H9 (cell line): ENCODE measurements at regions not wholly inside any gene's neighbourhood (a gene's known extent, or its start where the extent isn't known, plus 50 kb on each side); places are given as distances from the start of the nearest gene placed in this dataset.

Experiments
- DNase-seq: peaks from one replicate; pipeline ENCODE4 v3.0.0-alpha.2; 2017
- H2AFZ ChIP-seq: one replicate; pipeline ENCODE4 v1.6.1; 2013; ENCODE audit warnings: mild to moderate bottlenecking, low read length, control low read depth, moderate library complexity
- H2AK5ac ChIP-seq: 2 replicates; pipeline ENCODE4 v1.6.1; 2013; ENCODE audit warnings: low read length, control low read depth, mixed read lengths; ENCODE audit not compliant: insufficient read length
- H2BK120ac ChIP-seq: one replicate; pipeline ENCODE4 v1.6.1; 2013; ENCODE audit warnings: low read depth, mild to moderate bottlenecking, low read length, control low read depth, inconsistent platforms; ENCODE audit not compliant: poor library complexity, severe bottlenecking
- H2BK12ac ChIP-seq: 2 replicates; pipeline ENCODE4 v1.6.1; 2013; ENCODE audit warnings: low read length, control low read depth, mixed read lengths, low read depth; ENCODE audit not compliant: insufficient read length
- H2BK15ac ChIP-seq: 2 replicates; pipeline ENCODE4 v1.6.1; 2013; ENCODE audit warnings: low read depth, low read length, control low read depth
- H2BK20ac ChIP-seq: one replicate; pipeline ENCODE4 v1.6.1; 2013; ENCODE audit warnings: low read depth, mild to moderate bottlenecking, low read length, control low read depth, inconsistent platforms; ENCODE audit not compliant: poor library complexity, severe bottlenecking
- H2BK5ac ChIP-seq: 2 replicates; pipeline ENCODE4 v1.6.1; 2013; ENCODE audit warnings: low read length, control low read depth, mixed read lengths; ENCODE audit not compliant: insufficient read length
- H3K14ac ChIP-seq: 2 replicates; pipeline ENCODE4 v1.6.1; 2013; ENCODE audit warnings: low read length, control low read depth; ENCODE audit not compliant: insufficient read depth
- H3K18ac ChIP-seq: 2 replicates; pipeline ENCODE4 v1.6.1; 2013; ENCODE audit warnings: low read depth, mild to moderate bottlenecking, mixed read lengths, low read length, control low read depth; ENCODE audit not compliant: insufficient read length
- H3K23ac ChIP-seq: 2 replicates; pipeline ENCODE4 v1.6.1; 2013; ENCODE audit warnings: low read length, control low read depth, mixed read lengths, low read depth; ENCODE audit not compliant: insufficient read length
- H3K23me2 ChIP-seq: 2 replicates; pipeline ENCODE4 v1.6.1; 2013; ENCODE audit warnings: low read depth, mild to moderate bottlenecking, mixed read lengths, low read length, control low read depth; ENCODE audit not compliant: insufficient read length, poor library complexity, severe bottlenecking
- H3K27ac ChIP-seq: 2 replicates; pipeline ENCODE4 v1.5.1; 2013; ENCODE audit warnings: low read length, control low read depth, mixed read lengths, low read depth; ENCODE audit not compliant: insufficient read length
- H3K27me3 ChIP-seq: 2 replicates; pipeline ENCODE4 v1.6.1; 2013; ENCODE audit warnings: low read length, control low read depth, inconsistent platforms; ENCODE audit not compliant: insufficient read depth
- H3K4ac ChIP-seq: 2 replicates; pipeline ENCODE4 v1.6.1; 2013; ENCODE audit warnings: low read depth, mild to moderate bottlenecking, control low read depth, inconsistent platforms, low read length, moderate library complexity
- H3K4me1 ChIP-seq: 2 replicates; pipeline ENCODE4 v1.6.1; 2013; ENCODE audit warnings: low read length, control low read depth, inconsistent platforms; ENCODE audit not compliant: insufficient read depth
- H3K4me2 ChIP-seq: 2 replicates; pipeline ENCODE4 v1.6.1; 2013; ENCODE audit warnings: low read length, control low read depth, mixed read lengths; ENCODE audit not compliant: insufficient read length, insufficient read depth
- H3K56ac ChIP-seq: 2 replicates; pipeline ENCODE4 v1.6.1; 2013; ENCODE audit warnings: low read depth, mild to moderate bottlenecking, mixed read lengths, low read length, control low read depth; ENCODE audit not compliant: insufficient read length
- H3K79me1 ChIP-seq: 2 replicates; pipeline ENCODE4 v1.6.1; 2013; ENCODE audit warnings: low read depth, mild to moderate bottlenecking, moderate library complexity, low read length, control low read depth, inconsistent platforms; ENCODE audit not compliant: insufficient read depth, poor library complexity, severe bottlenecking
- H3K79me2 ChIP-seq: 2 replicates; pipeline ENCODE4 v1.6.1; 2013; ENCODE audit warnings: low read length, control low read depth, inconsistent platforms; ENCODE audit not compliant: insufficient read depth
- H3K9ac ChIP-seq: 2 replicates; pipeline ENCODE4 v1.6.1; 2013; ENCODE audit warnings: low read length, control low read depth, mixed read lengths; ENCODE audit not compliant: insufficient read length; ENCODE audit errors: extremely low read depth
- H3K9me3 ChIP-seq: one replicate; pipeline ENCODE4 v1.6.1; 2013; ENCODE audit warnings: low read depth, low read length, inconsistent platforms; ENCODE audit not compliant: control insufficient read depth
- H3T11ph ChIP-seq: one replicate; pipeline ENCODE4 v1.6.1; 2013; ENCODE audit warnings: mild to moderate bottlenecking, low read length, control low read depth, inconsistent platforms
- H4K20me1 ChIP-seq: one replicate; pipeline ENCODE4 v1.6.1; 2013; ENCODE audit not compliant: control insufficient read depth, insufficient read length, insufficient read depth
- H4K5ac ChIP-seq: 2 replicates; pipeline ENCODE4 v1.6.1; 2013; ENCODE audit warnings: low read depth, mild to moderate bottlenecking, mixed read lengths, low read length, control low read depth; ENCODE audit not compliant: insufficient read length
- H4K8ac ChIP-seq: replicated peaks from 2 replicates; pipeline ENCODE4 v1.6.1; 2013; ENCODE audit warnings: low read length, control low read depth, mixed read lengths, low read depth; ENCODE audit not compliant: insufficient read length
- H4K91ac ChIP-seq: 2 replicates; pipeline ENCODE4 v1.6.1; 2013; ENCODE audit warnings: low read depth, mild to moderate bottlenecking, moderate library complexity, mixed read lengths, low read length, control low read depth; ENCODE audit not compliant: insufficient read length
- H3K27ac Mint-ChIP-seq, 3 experiments: 2 replicates in 2 of 3; 3 replicates in 1 of 3; pipeline ENCODE4 v1.8.0; 2020 to 2021; ENCODE audit warnings: mixed read lengths in 3 of 3, mild to moderate bottlenecking in 1 of 3, moderate library complexity in 1 of 3
- H3K27me3 Mint-ChIP-seq: 2 replicates; pipeline ENCODE4 v1.8.0; 2021; ENCODE audit warnings: low read depth, mild to moderate bottlenecking, moderate library complexity, mixed read lengths
- H3K36me3 Mint-ChIP-seq, 3 experiments: 2 replicates in 2 of 3; 3 replicates in 1 of 3; pipeline ENCODE4 v1.8.0; 2020 to 2021; ENCODE audit warnings: low read depth in 3 of 3, mixed read lengths in 3 of 3; ENCODE audit not compliant: insufficient read depth in 1 of 3
- H3K4me1 Mint-ChIP-seq, 2 experiments: 2 replicates each; pipeline ENCODE4 v1.8.0; 2020; ENCODE audit warnings: mixed read lengths in 2 of 2
- H3K4me3 Mint-ChIP-seq, 2 experiments: 2 replicates in 1 of 2; 3 replicates in 1 of 2; pipeline ENCODE4 v1.8.0; 2020 to 2021; ENCODE audit warnings: mild to moderate bottlenecking in 2 of 2, mixed read lengths in 2 of 2, moderate library complexity in 1 of 2
- H3K9me3 Mint-ChIP-seq, 2 experiments: 2 replicates in 1 of 2; 3 replicates in 1 of 2; pipeline ENCODE4 v1.8.0; 2020; ENCODE audit warnings: mild to moderate bottlenecking in 2 of 2, mixed read lengths in 2 of 2, moderate library complexity in 1 of 2
- WGBS: extraction: QIAGEN DNeasy Blood & Tissue Kit; methylation state at CpG from one replicate; pipeline ENCODE4 v1.1.7; 2013; ENCODE audit warnings: missing lambda C conversion rate, low lambda C conversion rate, mixed read lengths; ENCODE audit not compliant: insufficient read length; ENCODE audit errors: extremely low coverage; 5-methylcytosine and 5-hydroxymethylcytosine counted together
- TF ChIP-seq, protein P1 (sequence below): fragments of 200-600 bp; sonication (generic); conservative IDR thresholded peaks from 3 replicates; pipeline ENCODE4 v1.8.0; 2021; ENCODE audit warnings: antibody characterized with exemption, mild to moderate bottlenecking

DNA sequence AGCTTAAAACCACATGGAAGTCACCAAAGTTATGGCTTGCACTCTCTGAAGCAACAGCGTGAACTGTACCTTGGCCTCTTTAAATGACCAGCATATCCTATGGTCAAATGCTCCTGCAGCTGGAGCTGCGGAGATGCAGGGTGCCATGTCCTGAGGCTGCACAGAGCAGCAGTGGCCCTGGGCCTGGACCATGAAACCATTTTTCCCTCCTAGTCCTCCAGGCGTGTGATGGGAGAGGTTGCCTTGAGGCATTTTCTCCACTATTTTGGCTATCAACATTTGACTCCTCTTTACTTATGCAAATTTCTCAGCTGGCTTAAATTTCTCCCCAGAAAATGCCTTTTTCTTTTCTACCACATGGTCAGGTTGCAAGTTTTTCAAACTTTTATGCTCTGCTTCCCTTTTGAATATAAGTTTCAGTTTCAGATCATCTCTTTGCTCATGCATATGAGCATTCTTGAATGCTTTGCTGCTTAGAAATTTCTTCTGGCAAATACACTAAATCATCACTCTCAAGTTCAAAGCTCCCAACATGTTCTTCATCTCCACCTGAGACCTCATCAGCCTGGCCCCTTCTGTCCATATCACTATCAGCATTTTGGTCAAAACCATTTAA is 82.9 kb upstream of the TMEFF2 start:
- H3K27ac Mint-ChIP-seq = no peak overlapping the region; a peak in 1 of 7 replicates
- H3K23ac ChIP-seq = no peak overlapping the region

More for the DNA sequence above, 82.9 kb upstream of the TMEFF2 start:
- Mint-ChIP-seq H3K4me1 (peaks cover 6% of the 10 kb centered on the region in 2 experiments), H3K36me3 (peaks cover 5 to 18% (median 6%) of the 10 kb centered on the region in 3 experiments; a peak in 5 of 7 replicates), H3K4me3 (no peak overlapping the region), H3K9me3 (peaks cover 13 to 18% of the 10 kb centered on the region in 2 experiments; a peak in 3 of 5 replicates), H3K27me3 (no peaks in the 10 kb centered on the region)
- TF ChIP-seq, protein P1, sequence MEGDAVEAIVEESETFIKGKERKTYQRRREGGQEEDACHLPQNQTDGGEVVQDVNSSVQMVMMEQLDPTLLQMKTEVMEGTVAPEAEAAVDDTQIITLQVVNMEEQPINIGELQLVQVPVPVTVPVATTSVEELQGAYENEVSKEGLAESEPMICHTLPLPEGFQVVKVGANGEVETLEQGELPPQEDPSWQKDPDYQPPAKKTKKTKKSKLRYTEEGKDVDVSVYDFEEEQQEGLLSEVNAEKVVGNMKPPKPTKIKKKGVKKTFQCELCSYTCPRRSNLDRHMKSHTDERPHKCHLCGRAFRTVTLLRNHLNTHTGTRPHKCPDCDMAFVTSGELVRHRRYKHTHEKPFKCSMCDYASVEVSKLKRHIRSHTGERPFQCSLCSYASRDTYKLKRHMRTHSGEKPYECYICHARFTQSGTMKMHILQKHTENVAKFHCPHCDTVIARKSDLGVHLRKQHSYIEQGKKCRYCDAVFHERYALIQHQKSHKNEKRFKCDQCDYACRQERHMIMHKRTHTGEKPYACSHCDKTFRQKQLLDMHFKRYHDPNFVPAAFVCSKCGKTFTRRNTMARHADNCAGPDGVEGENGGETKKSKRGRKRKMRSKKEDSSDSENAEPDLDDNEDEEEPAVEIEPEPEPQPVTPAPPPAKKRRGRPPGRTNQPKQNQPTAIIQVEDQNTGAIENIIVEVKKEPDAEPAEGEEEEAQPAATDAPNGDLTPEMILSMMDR = no peak
- H3K9ac ChIP-seq = no peak overlapping the region
- H2BK12ac ChIP-seq = no peak overlapping the region
- no peak overlapping the region for H3K4ac ChIP-seq
- no peak overlapping the region for H2AFZ ChIP-seq
- H4K20me1 ChIP-seq = no peaks in the 10 kb centered on the region
- H3K4me1 ChIP-seq = no peaks in the 10 kb centered on the region
- no peaks in the 10 kb centered on the region for H3K79me2 ChIP-seq
- H2AK5ac ChIP-seq = no peak overlapping the region
- WGBS = no CpG with 5 or more reads among the region's 3 CpGs
- no peak overlapping the region for H3K14ac ChIP-seq
- no peak overlapping the region for H4K5ac ChIP-seq
- no peaks in the 10 kb centered on the region for H3K23me2 ChIP-seq
- H2BK120ac ChIP-seq = no peak overlapping the region
- no peak overlapping the region for H2BK20ac ChIP-seq
- H3K56ac ChIP-seq = no peak overlapping the region
- H3K27ac ChIP-seq = no peak overlapping the region
- H3K18ac ChIP-seq = no peak overlapping the region
- H2BK5ac ChIP-seq = no peak overlapping the region
- no peak overlapping the region for H4K8ac ChIP-seq
- no peaks in the 10 kb centered on the region for H3K9me3 ChIP-seq
- no peak overlapping the region for H3T11ph ChIP-seq
- no peaks in the 10 kb centered on the region for H3K27me3 ChIP-seq
- H4K91ac ChIP-seq = no peak overlapping the region
- no peaks in the 10 kb centered on the region for H3K79me1 ChIP-seq
- no peak for DNase-seq
- H2BK15ac ChIP-seq = no peak overlapping the region
- H3K4me2 ChIP-seq = no peak overlapping the region
